GM12872 (cell line): ENCODE measurements at regions not wholly inside any gene's neighbourhood (a gene's known extent, or its start where the extent isn't known, plus 50 kb on each side); places are given as distances from the start of the nearest gene placed in this dataset.

ENCODE experiments used
- CTCF ChIP-seq: IDR thresholded peaks from 3 replicates; pipeline ENCODE4 v1.5.1; 2011; ENCODE audit warnings: low read depth, mild to moderate bottlenecking, low read length, moderate library complexity; ENCODE audit not compliant: insufficient read depth

- TF ChIP-seq CTCF, result no peak
Observed at GRCh38 chr3:5766848-5767247, 579.3 kb downstream of the EDEM1 start.

- no peak for TF ChIP-seq CTCF
Observed at GRCh38 chr3:5767304-5767703, 579.8 kb downstream of the EDEM1 start.

GRCh38 chr3:5768281-5768945 is 580.9 kb downstream of the EDEM1 start:
- TF ChIP-seq CTCF, result no peak

GRCh38 chr3:5769825-5770224 is 582.3 kb downstream of the EDEM1 start:
- TF ChIP-seq CTCF, result no peak

GRCh38 chr3:5774337-5774736 is 586.8 kb downstream of the EDEM1 start:
- TF ChIP-seq CTCF, result no peak

GRCh38 chr3:5784690-5785089 is 597.2 kb downstream of the EDEM1 start:
- TF ChIP-seq CTCF, result no peak

GRCh38 chr3:5787861-5788488 is 600.5 kb downstream of the EDEM1 start:
- TF ChIP-seq CTCF, result no peak
